ENCODE measurements at regions not wholly inside any gene's neighbourhood (a gene's known extent, or its start where the extent isn't known, plus 50 kb on each side); places are given as distances from the start of the nearest gene placed in this dataset.

DNA sequence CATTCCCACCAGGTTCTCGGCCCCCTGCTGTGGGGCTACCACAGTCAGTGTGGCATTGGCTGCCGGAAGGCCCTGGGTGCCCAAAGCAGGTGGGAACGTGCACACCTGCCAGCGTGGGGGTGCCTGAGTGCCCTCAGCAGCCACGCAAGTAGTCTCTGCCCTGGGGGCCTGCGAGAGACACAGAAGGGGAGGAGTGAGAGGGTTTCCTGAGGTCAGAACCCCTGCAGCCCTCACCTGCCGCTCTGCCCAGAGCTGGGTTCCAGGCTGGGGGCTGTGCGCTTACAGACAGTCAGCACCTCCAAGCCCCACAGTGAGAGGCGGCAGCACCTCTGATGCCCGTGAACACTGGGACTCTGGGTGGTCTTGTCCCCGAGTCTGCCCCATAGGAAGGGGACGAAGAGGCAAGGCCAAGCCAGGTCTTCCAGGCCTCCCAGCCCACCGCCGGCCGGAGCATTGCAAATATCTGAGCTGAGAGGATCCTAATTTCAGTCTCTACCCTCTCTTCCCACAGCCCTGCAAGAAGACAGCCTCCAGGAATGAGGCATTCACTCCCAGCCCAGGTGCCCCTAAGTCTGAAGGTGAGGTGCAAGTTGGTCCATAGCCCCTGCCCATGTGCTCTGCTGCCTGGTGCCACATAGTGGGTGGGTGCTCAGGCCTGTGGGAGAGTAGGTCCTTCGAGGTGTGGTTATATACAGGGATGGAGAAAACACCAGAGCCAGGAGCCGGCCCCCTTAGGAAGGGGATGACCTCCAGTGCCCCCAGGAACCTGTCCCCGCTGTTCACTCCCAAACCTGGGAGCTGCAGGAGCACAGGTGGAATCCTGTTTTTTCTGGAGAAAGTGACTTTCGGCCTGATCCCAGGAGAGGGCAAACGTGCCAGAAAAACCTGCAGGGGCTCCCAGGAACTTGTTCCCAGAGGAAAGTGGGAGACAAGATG lies 291.1 kb upstream of the RTL1 start:
- ChIA-PET CTCF (no interaction called here), POLR2A (no interaction called here)
- intact Hi-C loops (cut with micrococcal nuclease; ENCODE audit: unreplicated experiment), result no loop called here
- BruUV-seq (replicated peaks), result no TSS peak
- no peak overlapping the region for H3K27ac ChIP-seq (ENCODE audit: low read length)
- TF ChIP-seq SIN3A (IDR thresholded peaks at IDR 0.05; ENCODE audit: borderline replicate concordance, insufficient read depth, low read depth, low read length), result no peak
- TF ChIP-seq, protein P1, sequence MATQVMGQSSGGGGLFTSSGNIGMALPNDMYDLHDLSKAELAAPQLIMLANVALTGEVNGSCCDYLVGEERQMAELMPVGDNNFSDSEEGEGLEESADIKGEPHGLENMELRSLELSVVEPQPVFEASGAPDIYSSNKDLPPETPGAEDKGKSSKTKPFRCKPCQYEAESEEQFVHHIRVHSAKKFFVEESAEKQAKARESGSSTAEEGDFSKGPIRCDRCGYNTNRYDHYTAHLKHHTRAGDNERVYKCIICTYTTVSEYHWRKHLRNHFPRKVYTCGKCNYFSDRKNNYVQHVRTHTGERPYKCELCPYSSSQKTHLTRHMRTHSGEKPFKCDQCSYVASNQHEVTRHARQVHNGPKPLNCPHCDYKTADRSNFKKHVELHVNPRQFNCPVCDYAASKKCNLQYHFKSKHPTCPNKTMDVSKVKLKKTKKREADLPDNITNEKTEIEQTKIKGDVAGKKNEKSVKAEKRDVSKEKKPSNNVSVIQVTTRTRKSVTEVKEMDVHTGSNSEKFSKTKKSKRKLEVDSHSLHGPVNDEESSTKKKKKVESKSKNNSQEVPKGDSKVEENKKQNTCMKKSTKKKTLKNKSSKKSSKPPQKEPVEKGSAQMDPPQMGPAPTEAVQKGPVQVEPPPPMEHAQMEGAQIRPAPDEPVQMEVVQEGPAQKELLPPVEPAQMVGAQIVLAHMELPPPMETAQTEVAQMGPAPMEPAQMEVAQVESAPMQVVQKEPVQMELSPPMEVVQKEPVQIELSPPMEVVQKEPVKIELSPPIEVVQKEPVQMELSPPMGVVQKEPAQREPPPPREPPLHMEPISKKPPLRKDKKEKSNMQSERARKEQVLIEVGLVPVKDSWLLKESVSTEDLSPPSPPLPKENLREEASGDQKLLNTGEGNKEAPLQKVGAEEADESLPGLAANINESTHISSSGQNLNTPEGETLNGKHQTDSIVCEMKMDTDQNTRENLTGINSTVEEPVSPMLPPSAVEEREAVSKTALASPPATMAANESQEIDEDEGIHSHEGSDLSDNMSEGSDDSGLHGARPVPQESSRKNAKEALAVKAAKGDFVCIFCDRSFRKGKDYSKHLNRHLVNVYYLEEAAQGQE (IDR thresholded peaks at IDR 0.05; ENCODE audit: insufficient read depth in 1 of 2, low read depth in 2 of 2, low read length in 1 of 2), result no peak
- TF ChIP-seq POLR2AphosphoS5 (IDR thresholded peaks at IDR 0.05; ENCODE audit: low read depth, low read length), result no peak
- TF ChIP-seq, protein P2, sequence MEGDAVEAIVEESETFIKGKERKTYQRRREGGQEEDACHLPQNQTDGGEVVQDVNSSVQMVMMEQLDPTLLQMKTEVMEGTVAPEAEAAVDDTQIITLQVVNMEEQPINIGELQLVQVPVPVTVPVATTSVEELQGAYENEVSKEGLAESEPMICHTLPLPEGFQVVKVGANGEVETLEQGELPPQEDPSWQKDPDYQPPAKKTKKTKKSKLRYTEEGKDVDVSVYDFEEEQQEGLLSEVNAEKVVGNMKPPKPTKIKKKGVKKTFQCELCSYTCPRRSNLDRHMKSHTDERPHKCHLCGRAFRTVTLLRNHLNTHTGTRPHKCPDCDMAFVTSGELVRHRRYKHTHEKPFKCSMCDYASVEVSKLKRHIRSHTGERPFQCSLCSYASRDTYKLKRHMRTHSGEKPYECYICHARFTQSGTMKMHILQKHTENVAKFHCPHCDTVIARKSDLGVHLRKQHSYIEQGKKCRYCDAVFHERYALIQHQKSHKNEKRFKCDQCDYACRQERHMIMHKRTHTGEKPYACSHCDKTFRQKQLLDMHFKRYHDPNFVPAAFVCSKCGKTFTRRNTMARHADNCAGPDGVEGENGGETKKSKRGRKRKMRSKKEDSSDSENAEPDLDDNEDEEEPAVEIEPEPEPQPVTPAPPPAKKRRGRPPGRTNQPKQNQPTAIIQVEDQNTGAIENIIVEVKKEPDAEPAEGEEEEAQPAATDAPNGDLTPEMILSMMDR (IDR thresholded peaks at IDR 0.05), result no peak
- no peak for TF ChIP-seq TCF7L2 (IDR thresholded peaks at IDR 0.05; ENCODE audit: low read depth, low read length)
- no peaks in the 10 kb centered on the region for H3K36me3 ChIP-seq (ENCODE audit: control insufficient read depth, insufficient read depth, low read length)
- DNase-seq (ENCODE audit: low read depth, low spot score), result no peak
- H3K27me3 ChIP-seq (ENCODE audit: control insufficient read depth, insufficient read depth, low read length), result no peaks in the 10 kb centered on the region; the same call in 1 of the 2 replicates
- no peak overlapping the region for H3K4me3 ChIP-seq (ENCODE audit: low read depth in 2 of 2, low read length in 2 of 2)
- H3K9me3 ChIP-seq (ENCODE audit: control insufficient read depth, insufficient read depth, low read depth, low read length), result no peaks in the 10 kb centered on the region
- no peaks in the 10 kb centered on the region for H3K4me1 ChIP-seq (ENCODE audit: control insufficient read depth, insufficient read depth, low read length)
- ATAC-seq, result no peak
- in situ Hi-C loops (cut with HindIII; ENCODE audit: low pct_unique_long_range_greater_than_20kb, low sequenced_read_pairs), result no loop called here

DNA sequence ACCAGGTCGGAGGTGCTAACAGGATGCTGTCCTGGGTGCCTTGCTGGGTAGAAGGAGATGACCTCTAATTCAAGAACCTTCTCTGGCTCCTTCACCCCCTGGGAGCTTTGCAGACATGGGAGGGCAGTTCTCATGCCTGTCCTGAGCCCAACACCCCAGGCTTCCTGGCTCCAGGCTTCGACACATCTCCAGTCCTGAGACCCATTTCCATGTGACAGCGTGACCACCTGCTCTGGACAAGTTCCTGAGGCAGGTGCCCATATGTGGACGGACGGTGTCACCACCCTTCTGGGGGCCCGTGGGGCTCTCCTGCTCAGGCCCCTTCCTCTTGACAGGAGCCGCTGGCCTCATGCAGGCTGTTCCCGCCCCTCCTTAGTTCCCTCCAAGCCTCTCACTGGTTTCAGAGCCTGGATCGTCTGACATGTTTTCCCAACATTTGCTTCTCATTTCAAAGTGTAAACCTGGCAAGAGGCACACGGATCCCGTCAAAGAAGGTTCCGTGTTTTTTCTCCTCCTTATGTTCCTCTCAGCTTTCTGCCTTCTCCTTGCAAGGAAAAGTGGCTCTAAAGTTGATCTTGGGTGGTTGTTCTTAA lies 291.9 kb upstream of the RTL1 start:
- ATAC-seq (no peak), DNase-seq (ENCODE audit: low read depth, low spot score) (no peak)
- ChIA-PET CTCF (no interaction called here), POLR2A (no interaction called here)
- H3K4me3 ChIP-seq (ENCODE audit: low read depth in 2 of 2, low read length in 2 of 2), result no peak overlapping the region
- no peaks in the 10 kb centered on the region for H3K36me3 ChIP-seq (ENCODE audit: control insufficient read depth, insufficient read depth, low read length)
- H3K27me3 ChIP-seq (ENCODE audit: control insufficient read depth, insufficient read depth, low read length), result no peaks in the 10 kb centered on the region
- no peaks in the 10 kb centered on the region for H3K9me3 ChIP-seq (ENCODE audit: control insufficient read depth, insufficient read depth, low read depth, low read length)
- H3K4me1 ChIP-seq (ENCODE audit: control insufficient read depth, insufficient read depth, low read length), result no peaks in the 10 kb centered on the region
- BruUV-seq (replicated peaks), result no TSS peak
- intact Hi-C loops (cut with micrococcal nuclease; ENCODE audit: unreplicated experiment) (no loop called here), in situ Hi-C loops (cut with HindIII; ENCODE audit: low pct_unique_long_range_greater_than_20kb, low sequenced_read_pairs) (no loop called here)
- H3K27ac ChIP-seq (ENCODE audit: low read length), result no peak overlapping the region
- no peak for TF ChIP-seq POLR2AphosphoS5 (IDR thresholded peaks at IDR 0.05; ENCODE audit: low read depth, low read length)
- no peak for TF ChIP-seq SIN3A (IDR thresholded peaks at IDR 0.05; ENCODE audit: borderline replicate concordance, insufficient read depth, low read depth, low read length)
- TF ChIP-seq, protein P1 (IDR thresholded peaks at IDR 0.05; ENCODE audit: insufficient read depth in 1 of 2, low read depth in 2 of 2, low read length in 1 of 2), result no peak
- TF ChIP-seq, protein P2 (IDR thresholded peaks at IDR 0.05), result no peak
- TF ChIP-seq TCF7L2 (IDR thresholded peaks at IDR 0.05; ENCODE audit: low read depth, low read length), result no peak

Measured in Panc1 (cell line).